Left ventricle myocardium inferior (tissue), 1 donor: ENCODE measurements at regions not wholly inside any gene's neighbourhood (a gene's known extent, or its start where the extent isn't known, plus 50 kb on each side); places are given as distances from the start of the nearest gene placed in this dataset.

ENCODE experiments used
- DNase-seq: peaks from one replicate; pipeline ENCODE4 v3.0.0-alpha.2; 2020
- H3K27ac ChIP-seq: fragments of 200-600 bp; replicated peaks from 2 replicates; pipeline ENCODE4 v1.8.0; 2021
- H3K27me3 ChIP-seq: fragments of 200-600 bp; 2 replicates; pipeline ENCODE4 v1.8.0; 2021; ENCODE audit warnings: low read depth
- H3K36me3 ChIP-seq: fragments of 200-600 bp; 2 replicates; pipeline ENCODE4 v1.8.0; 2021
- H3K4me1 ChIP-seq: fragments of 200-600 bp; 2 replicates; pipeline ENCODE4 v1.8.0; 2021
- H3K4me3 ChIP-seq: fragments of 200-600 bp; 2 replicates; pipeline ENCODE4 v1.8.0; 2021; ENCODE audit warnings: mild to moderate bottlenecking, moderate library complexity
- H3K9me3 ChIP-seq: fragments of 200-600 bp; replicated peaks from 2 replicates; pipeline ENCODE4 v1.8.0; 2021
- intact Hi-C: fragments of 100-400 bp; cut with micrococcal nuclease; formaldehyde crosslinking; loops from one replicate; pipeline ENCODE4 v1.11.0; 2022
- TF ChIP-seq, protein P1 (sequence below): fragments of 200-600 bp; IDR thresholded peaks from 2 replicates; pipeline ENCODE4 v1.8.0; 2021; ENCODE audit warnings: antibody characterized with exemption, mild to moderate bottlenecking, borderline replicate concordance
- donor health status: DM: no; HTN: yes; CAD: no; lungs with severe emphysema.

DNA sequence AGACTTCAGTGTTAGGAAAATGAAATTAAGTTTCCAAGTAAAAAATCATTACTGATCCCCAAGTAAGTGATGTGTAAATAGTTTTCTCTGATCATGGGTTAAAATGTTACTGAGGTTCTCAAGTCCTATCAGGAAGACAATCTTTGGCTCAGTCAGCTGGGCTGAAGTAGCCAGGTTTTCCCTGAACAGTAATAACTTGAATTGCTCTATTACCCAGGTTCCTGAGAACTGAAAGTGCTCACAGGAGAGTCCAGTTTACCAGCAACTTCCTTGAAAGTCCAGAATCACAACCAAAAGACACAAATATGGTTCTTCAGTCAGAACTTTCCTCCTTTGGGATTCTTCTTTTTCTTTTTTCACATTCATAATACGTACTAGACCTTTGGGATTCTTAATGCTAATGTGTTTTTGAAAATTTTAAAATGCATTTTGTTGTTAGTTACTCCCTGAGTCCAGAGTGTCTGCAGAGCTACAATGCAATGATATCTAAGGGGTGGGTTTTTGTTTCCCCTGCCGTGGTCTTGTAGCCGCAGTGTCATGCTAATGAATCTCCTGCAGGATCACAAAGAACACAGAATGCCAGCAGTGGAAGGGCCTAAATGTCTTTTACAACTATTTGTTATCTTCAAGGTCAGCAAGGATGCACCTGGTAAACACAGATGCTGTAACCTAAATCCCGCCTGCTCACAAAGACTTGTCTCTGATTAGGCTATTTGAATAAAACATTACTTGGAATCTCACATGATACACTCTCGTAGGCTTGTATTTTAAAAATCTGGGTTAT, 439.8 kb upstream of the NR3C2 start:
- Histone ChIP-seq H3K4me3 (no peak overlapping the region), H3K36me3 (no peaks in the 10 kb centered on the region), H3K4me1 (no peaks in the 10 kb centered on the region), H3K9me3 (no peaks in the 10 kb centered on the region), H3K27ac (no peak overlapping the region), H3K27me3 (no peaks in the 10 kb centered on the region)
- DNase-seq: no peak
- TF ChIP-seq, protein P1, sequence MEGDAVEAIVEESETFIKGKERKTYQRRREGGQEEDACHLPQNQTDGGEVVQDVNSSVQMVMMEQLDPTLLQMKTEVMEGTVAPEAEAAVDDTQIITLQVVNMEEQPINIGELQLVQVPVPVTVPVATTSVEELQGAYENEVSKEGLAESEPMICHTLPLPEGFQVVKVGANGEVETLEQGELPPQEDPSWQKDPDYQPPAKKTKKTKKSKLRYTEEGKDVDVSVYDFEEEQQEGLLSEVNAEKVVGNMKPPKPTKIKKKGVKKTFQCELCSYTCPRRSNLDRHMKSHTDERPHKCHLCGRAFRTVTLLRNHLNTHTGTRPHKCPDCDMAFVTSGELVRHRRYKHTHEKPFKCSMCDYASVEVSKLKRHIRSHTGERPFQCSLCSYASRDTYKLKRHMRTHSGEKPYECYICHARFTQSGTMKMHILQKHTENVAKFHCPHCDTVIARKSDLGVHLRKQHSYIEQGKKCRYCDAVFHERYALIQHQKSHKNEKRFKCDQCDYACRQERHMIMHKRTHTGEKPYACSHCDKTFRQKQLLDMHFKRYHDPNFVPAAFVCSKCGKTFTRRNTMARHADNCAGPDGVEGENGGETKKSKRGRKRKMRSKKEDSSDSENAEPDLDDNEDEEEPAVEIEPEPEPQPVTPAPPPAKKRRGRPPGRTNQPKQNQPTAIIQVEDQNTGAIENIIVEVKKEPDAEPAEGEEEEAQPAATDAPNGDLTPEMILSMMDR: no peak
- intact Hi-C loops: no loop called here

DNA sequence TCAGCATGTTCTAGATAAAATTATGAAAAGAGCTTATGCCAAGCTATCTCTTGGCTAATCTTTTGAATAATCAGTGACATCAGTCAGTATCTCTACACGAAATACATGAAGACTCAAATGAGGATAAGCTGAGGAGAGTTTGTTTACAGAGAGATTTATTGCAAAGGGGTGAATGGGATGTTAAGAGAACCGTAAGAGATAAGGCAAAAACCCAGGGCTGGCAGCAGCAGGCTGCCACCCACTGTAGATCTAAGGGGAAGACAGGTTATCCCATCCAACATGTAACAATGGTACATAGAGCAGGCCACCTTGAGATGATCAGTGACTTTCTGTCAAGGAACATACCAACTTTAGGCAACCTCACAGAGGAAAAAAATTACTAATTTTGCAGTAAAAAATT, 432.1 kb upstream of the NR3C2 start:
- Histone ChIP-seq H3K27ac (no peak overlapping the region), H3K4me3 (no peak overlapping the region), H3K4me1 (no peaks in the 10 kb centered on the region), H3K27me3 (no peaks in the 10 kb centered on the region), H3K9me3 (no peaks in the 10 kb centered on the region), H3K36me3 (no peaks in the 10 kb centered on the region)
- DNase-seq: no peak
- TF ChIP-seq, protein P1: no peak
- intact Hi-C loops: no loop called here

DNA sequence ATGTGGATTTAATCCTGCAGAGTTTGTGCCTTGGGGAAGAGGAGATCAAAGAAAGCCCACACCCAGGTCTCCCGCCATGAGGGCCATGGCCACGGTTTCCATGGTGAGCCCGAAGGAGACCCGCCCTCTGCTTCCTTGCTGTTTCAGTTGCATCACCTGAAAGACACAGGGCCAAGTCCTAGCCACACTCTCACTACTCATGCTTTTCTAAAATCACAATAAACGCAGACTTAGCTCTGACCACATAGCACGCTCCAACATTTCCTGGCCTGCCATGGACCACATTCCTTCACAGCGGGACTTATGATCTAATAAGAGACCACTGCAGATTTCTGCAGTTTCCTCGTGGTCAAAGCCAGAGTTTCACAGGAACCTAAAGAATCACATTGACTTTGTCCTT, 426.0 kb upstream of the NR3C2 start:
- no peaks in the 10 kb centered on the region for H3K9me3 ChIP-seq
- H3K27me3 ChIP-seq: no peaks in the 10 kb centered on the region
- no peaks in the 10 kb centered on the region for H3K4me1 ChIP-seq
- H3K27ac ChIP-seq: no peak overlapping the region
- H3K4me3 ChIP-seq: no peak overlapping the region
- H3K36me3 ChIP-seq: no peaks in the 10 kb centered on the region
- TF ChIP-seq, protein P1: no peak
- intact Hi-C loops: no loop called here
- no peak for DNase-seq

DNA sequence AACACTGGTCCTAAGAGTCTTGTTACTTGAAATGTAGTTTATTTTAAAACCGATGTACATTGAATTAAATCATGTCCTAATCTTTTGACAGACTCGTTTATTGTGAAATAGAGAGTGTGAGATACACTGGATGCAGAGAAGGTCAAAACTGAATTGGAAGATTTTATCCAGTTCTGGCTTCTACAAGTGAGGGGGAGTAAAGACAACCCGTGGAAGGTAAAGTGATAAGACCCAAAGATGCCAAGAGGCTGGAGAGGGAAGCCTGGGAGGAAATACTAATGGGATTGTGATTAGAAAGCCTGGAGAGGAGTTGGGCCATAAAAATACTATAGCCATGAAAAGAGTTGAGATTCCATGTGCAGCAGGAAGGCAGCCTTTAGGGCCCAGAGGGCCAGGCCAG, 424.5 kb upstream of the NR3C2 start:
- no peaks in the 10 kb centered on the region for H3K27me3 ChIP-seq
- H3K36me3 ChIP-seq: no peaks in the 10 kb centered on the region
- TF ChIP-seq, protein P1: no peak
- H3K9me3 ChIP-seq: no peaks in the 10 kb centered on the region
- DNase-seq: no peak
- intact Hi-C loops: no loop called here
- no peak overlapping the region for H3K27ac ChIP-seq
- no peak overlapping the region for H3K4me3 ChIP-seq
- H3K4me1 ChIP-seq: no peaks in the 10 kb centered on the region

DNA sequence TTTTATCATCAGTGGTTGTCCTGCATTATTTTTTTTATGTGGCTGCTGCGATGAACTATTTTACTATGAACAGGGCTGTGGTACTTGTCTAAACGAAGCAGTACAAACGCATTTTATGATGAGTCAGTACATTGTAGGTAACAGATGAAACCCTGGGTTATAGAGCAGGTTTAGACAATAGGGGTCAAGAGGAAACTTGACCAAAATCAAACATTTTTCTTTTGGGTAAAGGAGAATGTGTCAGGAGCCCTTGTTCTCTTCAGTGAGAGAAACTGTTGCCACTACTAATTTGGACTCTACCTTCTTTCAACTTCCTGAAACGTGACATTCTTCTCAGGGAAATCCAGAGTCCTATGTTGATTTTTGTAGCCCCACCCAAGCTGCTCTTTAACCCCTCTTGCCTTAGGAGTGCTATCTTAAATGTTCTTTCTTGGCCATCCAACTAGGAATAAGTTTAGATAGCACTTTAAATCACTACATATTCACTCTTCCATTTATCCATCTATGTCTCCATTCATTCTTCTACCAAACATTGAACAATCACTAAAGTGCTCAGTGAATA, 415.8 kb upstream of the NR3C2 start:
- H3K9me3 ChIP-seq: peaks cover 7% of the 10 kb centered on the region
- TF ChIP-seq, protein P1: no peak
- no peak overlapping the region for H3K27ac ChIP-seq
- intact Hi-C loops: no loop called here
- H3K4me1 ChIP-seq: no peaks in the 10 kb centered on the region
- no peak for DNase-seq
- no peaks in the 10 kb centered on the region for H3K27me3 ChIP-seq
- no peaks in the 10 kb centered on the region for H3K36me3 ChIP-seq
- H3K4me3 ChIP-seq: no peak overlapping the region
